ENCODE measurements at regions not wholly inside any gene's neighbourhood (a gene's known extent, or its start where the extent isn't known, plus 50 kb on each side); places are given as distances from the start of the nearest gene placed in this dataset.

DNA sequence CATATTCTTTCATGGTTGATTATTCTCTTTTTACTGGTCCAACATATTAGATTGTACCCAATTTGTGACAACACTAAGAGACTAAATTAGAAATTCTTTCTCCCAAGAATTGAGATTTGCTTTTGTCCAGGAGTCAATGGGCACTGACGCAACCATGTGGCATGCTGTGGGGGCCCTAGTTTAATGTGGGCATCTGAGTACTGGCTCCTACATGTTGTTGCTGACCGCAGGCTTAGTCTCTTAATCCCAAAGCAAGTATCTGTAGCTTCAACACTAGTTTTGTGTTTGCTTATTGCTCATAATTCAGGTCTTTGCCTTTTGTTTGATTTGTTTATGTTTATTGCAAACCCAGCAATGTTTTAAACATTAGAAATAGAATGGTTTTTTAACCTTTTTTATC lies 263.4 kb upstream of the NDST4 start:
- TF ChIP-seq POLR2A (IDR thresholded peaks at IDR 0.05; ENCODE audit: low read depth, low read length) (no peak), TAF1 (IDR thresholded peaks at IDR 0.05; ENCODE audit: low read depth, low read length) (no peak)

Measured in GM12891 (cell line).